Activated CD4-positive, alpha-beta T cell treated with anti-CD3 and anti-CD28 coated beads for 1 hour (primary cell): ENCODE measurements at regions not wholly inside any gene's neighbourhood (a gene's known extent, or its start where the extent isn't known, plus 50 kb on each side); places are given as distances from the start of the nearest gene placed in this dataset.

Experiments
- DNase-seq: peaks from one replicate; pipeline ENCODE4 v3.0.0-alpha.2; 2020

DNA sequence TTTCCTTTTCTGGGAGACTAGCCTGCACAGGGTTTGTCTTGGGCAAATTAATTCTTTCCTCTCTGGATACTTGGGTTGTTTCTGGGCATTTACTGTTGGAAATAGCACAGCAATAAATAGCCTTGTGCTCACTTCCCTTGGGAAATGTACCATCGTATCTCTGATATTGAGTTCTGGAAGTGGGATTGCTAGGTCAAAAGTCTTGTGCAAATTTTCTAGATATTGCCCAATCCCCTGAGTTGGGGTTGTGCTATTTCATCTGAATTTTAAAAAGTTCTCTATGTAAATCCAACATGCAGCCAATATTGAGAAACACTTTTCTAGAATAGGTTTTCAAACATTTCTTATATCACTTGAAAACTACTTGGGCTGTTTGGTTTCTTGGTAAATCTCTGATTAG lies 64.0 kb upstream of the ELOVL5 start:
- DNase-seq, result no peak

DNA sequence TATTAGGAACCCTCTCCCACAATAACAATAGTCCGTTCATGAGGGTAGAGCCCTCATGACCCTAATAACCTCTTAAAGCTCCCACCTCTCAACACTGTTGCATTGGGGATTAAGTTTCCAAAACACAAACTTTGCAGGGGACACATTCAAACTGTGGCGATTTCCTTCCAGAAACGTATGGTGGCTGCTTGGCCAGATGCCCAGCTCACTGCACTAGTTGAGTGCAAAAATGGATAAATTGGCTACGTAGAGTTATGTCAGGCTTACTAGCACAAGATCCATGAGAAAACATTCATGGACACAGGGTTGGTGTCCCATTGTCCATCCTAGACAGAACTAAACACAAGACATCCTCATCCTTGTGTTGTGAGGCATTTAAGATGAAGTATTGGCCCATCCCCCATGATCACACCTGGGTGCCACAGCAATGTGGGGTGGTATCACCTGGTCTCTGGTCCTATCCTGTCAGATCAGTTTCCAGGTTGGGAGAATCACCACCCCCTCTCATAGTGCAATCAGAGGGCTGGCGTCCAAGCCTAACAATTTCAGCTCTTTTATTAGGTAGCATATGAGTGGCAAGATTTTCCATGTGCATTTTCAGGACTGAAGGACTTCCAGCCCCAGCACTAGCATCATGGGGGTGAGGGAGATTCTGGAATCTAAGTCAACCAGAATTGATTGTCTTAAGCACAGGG lies 63.4 kb upstream of the ELOVL5 start:
- no peak for DNase-seq

DNA sequence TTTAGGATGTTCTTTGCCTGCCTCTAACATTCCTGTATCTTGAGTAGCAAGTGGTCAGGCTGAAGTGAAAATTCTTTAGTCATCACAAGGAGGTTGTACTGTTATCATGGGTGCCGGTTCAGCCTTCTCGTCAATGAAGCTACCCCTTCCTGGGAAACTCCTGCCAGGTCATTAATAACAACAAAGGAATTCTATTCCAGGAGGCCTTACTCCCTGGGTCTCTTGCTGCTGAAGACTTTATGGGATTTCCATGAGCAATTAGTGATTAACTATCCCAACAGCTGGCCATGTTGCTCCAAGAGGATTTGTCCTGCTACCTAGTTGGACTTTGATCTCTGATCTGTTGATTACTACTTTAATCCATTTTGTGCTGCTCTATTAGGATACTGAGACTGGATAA lies 62.7 kb upstream of the ELOVL5 start:
- DNase-seq, result no peak

DNA sequence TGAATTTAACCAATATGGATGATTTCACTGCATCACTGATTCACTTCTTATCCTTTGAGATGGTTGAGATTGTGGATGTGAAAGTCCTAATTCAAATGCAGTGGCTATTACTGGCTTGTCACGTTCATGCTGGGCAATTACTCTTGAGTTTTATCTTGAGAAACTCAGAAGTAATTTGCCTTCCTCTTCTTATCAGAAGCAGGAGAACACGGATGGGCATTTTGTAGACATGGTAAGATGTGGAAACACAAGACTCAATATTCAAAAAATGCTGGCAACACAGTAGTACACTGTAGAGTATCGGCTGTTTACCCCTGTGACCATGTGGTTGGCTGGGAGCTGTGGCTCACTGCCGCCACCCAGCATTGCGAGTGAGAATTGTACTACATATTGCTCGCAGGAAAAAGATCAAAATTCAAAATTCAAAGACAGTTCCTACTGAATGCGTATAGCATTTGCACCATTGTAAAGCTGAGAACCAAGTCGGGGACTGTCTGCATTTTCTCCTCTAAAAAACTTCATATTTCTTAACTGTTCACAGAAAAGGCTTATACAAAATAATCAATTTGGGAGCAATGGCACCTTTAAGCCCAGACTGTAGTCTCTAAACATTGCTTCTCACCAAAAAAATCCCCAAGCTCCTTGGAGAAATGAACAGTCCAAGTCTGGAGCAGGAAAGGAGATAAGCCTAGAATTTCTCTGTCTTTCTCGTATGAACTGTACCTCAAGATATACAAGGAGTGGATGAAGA lies 61.9 kb upstream of the ELOVL5 start:
- peak; percentile 37 for DNase-seq

DNA sequence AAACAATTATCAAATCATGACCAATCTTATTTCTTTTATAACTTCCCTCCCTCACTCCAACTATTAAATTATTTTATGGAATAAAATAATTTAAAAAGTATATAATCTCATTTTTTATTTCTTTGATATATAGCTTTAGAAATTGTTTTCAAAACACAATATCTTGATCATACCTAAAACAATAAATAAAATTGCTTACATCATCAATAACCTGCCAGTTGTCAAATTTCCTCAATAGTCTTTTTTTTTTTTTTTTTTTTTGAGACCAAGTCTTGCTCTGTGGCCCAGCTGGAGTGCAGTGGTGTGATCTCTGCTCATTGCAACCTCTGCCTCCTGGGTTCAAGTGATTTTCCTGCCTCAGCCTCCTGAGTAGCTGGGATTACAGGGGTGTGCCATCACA lies 60.1 kb upstream of the ELOVL5 start:
- no peak for DNase-seq

DNA sequence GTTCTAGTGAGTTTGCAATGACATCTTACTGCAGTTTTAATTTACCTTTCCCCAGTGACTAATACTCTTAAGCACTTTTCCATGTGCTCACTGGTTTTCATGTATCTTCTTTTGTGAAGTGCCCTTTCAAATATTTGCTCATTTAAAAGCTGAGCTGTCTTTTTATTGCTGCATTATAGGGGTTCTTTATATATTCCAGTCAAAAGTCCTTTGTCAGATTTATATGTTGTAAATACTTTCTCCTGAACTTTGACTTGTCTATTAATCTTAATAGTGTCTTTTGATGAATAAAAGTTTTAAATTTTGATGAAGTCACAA lies 50.2 kb upstream of the ELOVL5 start:
- DNase-seq, result no peak

DNA sequence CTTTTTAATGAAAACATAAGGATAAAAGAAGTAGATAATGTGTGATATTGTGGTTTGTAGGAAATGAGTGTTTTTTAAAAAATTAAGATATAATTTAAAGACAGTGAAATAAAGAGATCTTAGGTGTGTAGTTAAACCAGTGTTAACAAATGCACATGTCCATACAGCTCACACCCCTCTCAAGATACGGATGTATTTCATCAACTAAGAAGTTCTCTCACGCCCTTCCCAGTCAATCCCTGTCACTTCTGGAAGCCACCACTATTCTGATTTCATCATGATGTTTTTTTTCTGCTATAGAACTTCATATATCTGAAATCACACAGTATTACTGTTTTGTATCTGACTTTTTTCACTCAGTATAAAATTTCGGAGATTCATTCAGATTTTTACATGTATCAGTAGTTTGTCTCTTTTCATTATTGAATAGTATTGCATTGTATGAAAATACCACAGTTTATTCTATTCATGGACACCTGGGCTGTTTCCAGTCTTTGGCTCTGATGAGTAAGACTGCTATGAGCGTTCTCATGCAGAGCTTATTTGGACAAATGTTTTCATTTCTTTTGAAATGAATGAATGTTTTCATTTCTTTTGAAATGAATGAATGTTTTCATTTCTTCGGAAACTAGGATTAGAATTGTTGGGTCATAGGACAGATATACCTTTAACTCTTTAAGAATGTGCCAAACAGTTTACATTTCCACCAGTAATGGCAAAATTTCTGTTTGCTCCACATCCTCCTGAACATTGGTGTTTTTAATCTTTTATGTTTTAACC lies 49.7 kb upstream of the ELOVL5 start:
- no peak for DNase-seq
